PFSK-1 (cell line): ENCODE measurements at regions not wholly inside any gene's neighbourhood (a gene's known extent, or its start where the extent isn't known, plus 50 kb on each side); places are given as distances from the start of the nearest gene placed in this dataset.

Source experiments
- FOXP2 ChIP-seq: optimal IDR thresholded peaks from 2 replicates; pipeline ENCODE3; 2011; ENCODE audit warnings: borderline replicate concordance, control low read depth, inconsistent platforms; ENCODE audit not compliant: insufficient read depth; ENCODE audit errors: extremely low read length, extremely low read depth
- POLR2AphosphoS5 ChIP-seq: IDR thresholded peaks from 2 replicates; pipeline ENCODE4 v1.6.1; 2012; ENCODE audit warnings: low read depth, mild to moderate bottlenecking, control low read depth, low read length, moderate library complexity
- REST ChIP-seq, 2 experiments: IDR thresholded peaks; 2 replicates each; pipeline versions ENCODE4 v1.6.1 to v1.8.0; 2011 to 2012; ENCODE audit warnings: low read depth in 2 of 2, low read length in 2 of 2, control low read depth in 1 of 2, inconsistent platforms in 1 of 2, mild to moderate bottlenecking in 1 of 2, moderate library complexity in 1 of 2; ENCODE audit not compliant: insufficient read depth in 1 of 2
- TAF1 ChIP-seq: IDR thresholded peaks from 2 replicates; pipeline ENCODE4 v1.6.1; 2012; ENCODE audit warnings: low read length, control low read depth, borderline replicate concordance; ENCODE audit not compliant: insufficient read depth

DNA sequence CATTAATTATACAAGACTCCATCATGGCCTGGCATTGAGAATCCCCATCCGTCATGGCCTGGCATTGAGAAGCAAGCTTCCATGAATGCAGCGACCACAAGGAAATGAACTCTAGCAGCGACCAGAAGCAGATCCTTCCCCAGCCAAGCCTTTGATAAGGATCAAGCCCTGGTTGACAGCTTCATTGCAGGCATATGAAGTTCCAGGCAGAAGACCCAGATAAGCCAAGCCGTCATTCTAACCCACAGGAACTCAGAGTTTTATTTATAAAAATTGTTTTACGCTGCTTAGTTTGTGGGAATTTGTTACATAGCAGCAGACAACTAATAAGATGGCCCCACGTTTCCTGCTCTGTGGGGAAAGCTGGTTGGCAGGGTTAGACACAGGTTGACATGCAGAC, 642.3 kb downstream of the GATA3 start:
- TF ChIP-seq TAF1 (no peak), POLR2AphosphoS5 (no peak), REST (IDR thresholded peaks at IDR 0.05; ENCODE audit: insufficient read depth in 1 of 2, low read depth in 2 of 2, low read length in 2 of 2) (no peak), FOXP2 (no peak)
